ENCODE measurements at regions not wholly inside any gene's neighbourhood (a gene's known extent, or its start where the extent isn't known, plus 50 kb on each side); places are given as distances from the start of the nearest gene placed in this dataset.
"Not testable (repeated sequence)": the region's sequence is repeated elsewhere in the genome, so short reads cannot be mapped to it uniquely, and the experiment has no call there.

DNA sequence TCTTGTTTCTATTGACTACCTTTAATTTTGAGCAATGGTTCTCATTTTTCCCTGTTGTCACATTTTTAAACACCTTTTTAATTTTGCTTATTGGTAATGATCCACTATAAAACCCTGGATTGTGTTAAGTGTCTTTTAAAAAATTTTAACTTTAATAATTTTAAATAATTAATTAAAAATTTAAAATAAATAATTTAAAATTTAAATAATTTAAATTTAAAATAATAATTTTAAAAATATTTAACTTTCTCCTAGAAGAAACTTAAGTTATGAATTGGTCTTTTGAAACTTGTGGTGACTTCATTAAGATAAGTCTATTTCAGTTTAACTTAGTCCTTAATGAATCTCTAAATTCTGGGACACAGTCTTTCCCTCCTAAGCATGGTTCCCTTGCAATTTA is 566.3 kb upstream of the GALNTL6 start:
- Histone ChIP-seq H3K4me3 (no peak overlapping the region), H3K27ac (no peak overlapping the region), H3K4me1 (no peaks in the 10 kb centered on the region), H3K9me3 (no peaks in the 10 kb centered on the region), H3K27me3 (no peaks in the 10 kb centered on the region), H3K36me3 (no peaks in the 10 kb centered on the region)
- TF ChIP-seq, protein P1, sequence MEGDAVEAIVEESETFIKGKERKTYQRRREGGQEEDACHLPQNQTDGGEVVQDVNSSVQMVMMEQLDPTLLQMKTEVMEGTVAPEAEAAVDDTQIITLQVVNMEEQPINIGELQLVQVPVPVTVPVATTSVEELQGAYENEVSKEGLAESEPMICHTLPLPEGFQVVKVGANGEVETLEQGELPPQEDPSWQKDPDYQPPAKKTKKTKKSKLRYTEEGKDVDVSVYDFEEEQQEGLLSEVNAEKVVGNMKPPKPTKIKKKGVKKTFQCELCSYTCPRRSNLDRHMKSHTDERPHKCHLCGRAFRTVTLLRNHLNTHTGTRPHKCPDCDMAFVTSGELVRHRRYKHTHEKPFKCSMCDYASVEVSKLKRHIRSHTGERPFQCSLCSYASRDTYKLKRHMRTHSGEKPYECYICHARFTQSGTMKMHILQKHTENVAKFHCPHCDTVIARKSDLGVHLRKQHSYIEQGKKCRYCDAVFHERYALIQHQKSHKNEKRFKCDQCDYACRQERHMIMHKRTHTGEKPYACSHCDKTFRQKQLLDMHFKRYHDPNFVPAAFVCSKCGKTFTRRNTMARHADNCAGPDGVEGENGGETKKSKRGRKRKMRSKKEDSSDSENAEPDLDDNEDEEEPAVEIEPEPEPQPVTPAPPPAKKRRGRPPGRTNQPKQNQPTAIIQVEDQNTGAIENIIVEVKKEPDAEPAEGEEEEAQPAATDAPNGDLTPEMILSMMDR (IDR thresholded peaks at IDR 0.05), result no peak
- no peak for TF ChIP-seq EP300 (IDR thresholded peaks at IDR 0.05)
- TF ChIP-seq POLR2AphosphoS5 (IDR thresholded peaks at IDR 0.05), result no peak
- no peak for TF ChIP-seq POLR2A (IDR thresholded peaks at IDR 0.05)
- no peak for ATAC-seq

DNA sequence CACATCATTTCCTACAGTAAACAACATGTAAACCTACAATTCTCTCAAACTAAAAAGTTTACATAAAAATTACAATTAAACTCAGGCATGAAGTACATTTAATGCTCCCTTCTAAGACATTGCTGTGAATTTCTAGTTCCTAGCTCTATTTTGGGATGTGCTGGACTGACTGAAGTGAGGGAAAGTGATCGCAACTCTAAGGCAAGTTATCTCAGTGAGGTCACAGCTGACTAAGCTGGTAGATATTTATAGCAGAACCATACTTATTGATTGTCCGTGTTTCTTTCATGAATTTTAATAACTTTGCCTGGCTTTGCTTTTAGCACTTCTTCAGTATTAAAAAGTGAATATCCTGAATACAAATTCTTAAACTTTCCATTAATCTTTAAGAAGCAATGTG is 570.4 kb upstream of the GALNTL6 start:
- WGBS, 2 donors (ENCODE audit: low coverage in 1 of 2), result 87 to 89% methylated on average over 2 of the region's 2 CpGs
- Histone ChIP-seq H3K4me3 (no peak overlapping the region), H3K27me3 (no peaks in the 10 kb centered on the region), H3K9me3 (no peaks in the 10 kb centered on the region), H3K27ac (no peak overlapping the region), H3K4me1 (no peaks in the 10 kb centered on the region), H3K36me3 (no peaks in the 10 kb centered on the region)
- ATAC-seq, result no peak
- no peak for TF ChIP-seq POLR2AphosphoS5 (IDR thresholded peaks at IDR 0.05)
- no peak for TF ChIP-seq EP300 (IDR thresholded peaks at IDR 0.05)
- no peak for TF ChIP-seq POLR2A (IDR thresholded peaks at IDR 0.05)
- TF ChIP-seq, protein P1 (IDR thresholded peaks at IDR 0.05), result no peak

DNA sequence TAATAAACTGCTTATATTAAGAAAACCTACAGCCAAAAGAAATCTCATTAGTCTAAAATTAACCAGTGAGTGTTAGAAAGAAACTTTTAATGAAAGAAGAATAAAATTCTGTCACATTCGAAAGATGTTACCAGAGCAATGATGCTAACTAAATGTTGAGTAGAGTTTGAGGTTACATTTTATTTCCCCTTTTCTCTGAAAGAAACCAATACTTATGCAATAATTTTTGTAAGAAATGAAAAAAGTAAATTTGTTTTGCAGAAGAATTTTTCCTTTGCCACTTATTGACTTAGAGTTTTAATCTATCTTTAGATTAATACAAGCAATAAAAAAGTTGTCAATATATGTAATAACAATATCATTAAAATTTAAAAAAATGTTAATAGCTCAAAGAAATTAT is 574.0 kb upstream of the GALNTL6 start:
- no peak for ATAC-seq
- no peak overlapping the region for H3K4me3 ChIP-seq
- no peaks in the 10 kb centered on the region for H3K27me3 ChIP-seq
- H3K4me1 ChIP-seq, result no peaks in the 10 kb centered on the region
- H3K9me3 ChIP-seq, result no peaks in the 10 kb centered on the region
- no peak overlapping the region for H3K27ac ChIP-seq
- no peaks in the 10 kb centered on the region for H3K36me3 ChIP-seq
- TF ChIP-seq POLR2A (IDR thresholded peaks at IDR 0.05), result no peak
- TF ChIP-seq EP300 (IDR thresholded peaks at IDR 0.05), result no peak
- TF ChIP-seq, protein P1 (IDR thresholded peaks at IDR 0.05), result no peak
- no peak for TF ChIP-seq POLR2AphosphoS5 (IDR thresholded peaks at IDR 0.05)
- WGBS, 2 donors (ENCODE audit: low coverage in 1 of 2), result 74 to 86% methylated on average over 1 of the region's 1 CpG

DNA sequence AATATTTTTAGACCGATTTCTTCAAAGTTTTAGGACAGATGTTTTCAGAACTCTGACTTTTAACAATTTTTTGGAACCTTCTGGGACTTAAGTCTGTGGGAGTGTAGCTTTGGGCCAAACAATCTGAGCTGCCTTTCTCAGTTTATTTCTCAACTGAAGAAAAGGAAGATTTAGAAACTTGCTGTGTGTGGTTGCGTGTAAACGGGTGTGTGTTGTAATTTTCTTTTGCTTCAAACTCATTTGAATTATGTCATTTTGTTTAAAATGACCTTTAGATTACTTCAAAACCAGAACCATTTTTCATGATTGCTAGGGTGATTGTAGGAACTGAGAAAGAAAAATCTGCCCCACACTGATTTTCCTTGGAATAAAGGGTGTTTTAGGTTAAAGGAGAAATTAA is 577.7 kb upstream of the GALNTL6 start:
- Histone ChIP-seq H3K4me3 (no peak overlapping the region), H3K27ac (no peak overlapping the region), H3K27me3 (no peaks in the 10 kb centered on the region), H3K4me1 (no peaks in the 10 kb centered on the region), H3K9me3 (no peaks in the 10 kb centered on the region), H3K36me3 (no peaks in the 10 kb centered on the region)
- TF ChIP-seq POLR2AphosphoS5 (IDR thresholded peaks at IDR 0.05) (no peak), EP300 (IDR thresholded peaks at IDR 0.05) (no peak), POLR2A (IDR thresholded peaks at IDR 0.05) (no peak)
- TF ChIP-seq, protein P1 (IDR thresholded peaks at IDR 0.05), result no peak
- no peak for ATAC-seq
- 35 to 52% methylated on average over 3 of the region's 3 CpGs for WGBS, 2 donors (ENCODE audit: low coverage in 1 of 2)

DNA sequence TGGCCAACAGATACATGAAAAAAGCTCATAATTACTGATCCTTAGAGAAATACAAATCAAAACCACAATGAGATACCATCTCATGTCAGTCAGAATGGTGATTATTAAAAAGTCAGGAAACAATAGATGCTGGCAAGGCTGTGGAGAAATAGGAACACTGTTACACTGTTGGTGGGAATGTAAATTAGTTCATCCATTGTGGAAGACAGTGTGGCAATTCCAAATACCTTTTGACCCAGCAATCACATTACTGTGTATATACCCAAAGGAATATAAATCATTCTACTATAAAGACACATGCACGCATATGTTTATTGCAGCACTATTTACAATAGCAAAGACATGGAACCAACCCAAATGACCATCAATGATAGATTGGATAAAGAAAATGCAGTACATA is 583.9 kb upstream of the GALNTL6 start:
- H3K4me1 ChIP-seq, H3K27ac ChIP-seq, H3K27me3 ChIP-seq, H3K36me3 ChIP-seq, H3K4me3 ChIP-seq, H3K9me3 ChIP-seq, ATAC-seq: not testable (repeated sequence)
- 13 to 36% methylated on average over 1 of the region's 1 CpG for WGBS, 2 donors (ENCODE audit: low coverage in 1 of 2)

DNA sequence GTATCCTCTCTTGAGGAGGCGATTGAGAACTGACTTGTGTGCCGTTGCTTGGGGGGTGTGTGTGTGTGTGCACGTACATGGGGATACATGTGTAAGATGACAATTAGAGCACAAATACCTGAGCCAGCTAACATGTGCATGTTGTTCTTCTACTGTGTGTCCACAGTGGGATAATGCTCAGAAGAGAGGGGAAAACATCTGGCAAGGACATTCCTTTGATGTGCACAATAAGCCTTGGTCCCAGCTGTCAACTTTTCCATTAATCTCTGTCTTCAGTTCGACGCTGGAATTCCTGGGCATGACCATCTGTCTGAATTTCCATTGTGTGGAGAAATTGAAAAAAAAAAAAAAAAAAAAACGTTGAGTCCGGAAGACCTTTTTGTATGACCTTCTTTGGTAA is 592.0 kb upstream of the GALNTL6 start:
- TF ChIP-seq, protein P1 (IDR thresholded peaks at IDR 0.05), result no peak
- TF ChIP-seq POLR2A (IDR thresholded peaks at IDR 0.05) (no peak), POLR2AphosphoS5 (IDR thresholded peaks at IDR 0.05) (no peak), EP300 (IDR thresholded peaks at IDR 0.05) (no peak)
- Histone ChIP-seq H3K27me3 (no peaks in the 10 kb centered on the region), H3K4me3 (no peak overlapping the region), H3K36me3 (no peaks in the 10 kb centered on the region), H3K4me1 (no peaks in the 10 kb centered on the region), H3K27ac (no peak overlapping the region), H3K9me3 (no peaks in the 10 kb centered on the region)
- WGBS, 2 donors (ENCODE audit: low coverage in 1 of 2), result 54 to 67% methylated on average over 7 of the region's 7 CpGs
- no peak for ATAC-seq

All from gastroesophageal sphincter (tissue), 4 donors.